Fibroblast of lung (primary cell): ENCODE measurements at regions not wholly inside any gene's neighbourhood (a gene's known extent, or its start where the extent isn't known, plus 50 kb on each side); places are given as distances from the start of the nearest gene placed in this dataset.

Experiments used
- DNase-seq, 2 donors: peaks; one replicate each; pipeline versions ENCODE4 v3.0.0 to v3.0.0-alpha.2; 2010; ENCODE audit warnings: low read depth in 2 of 2
- H2AFZ ChIP-seq: 2 replicates; pipeline ENCODE4 v1.5.1; 2012; ENCODE audit warnings: low read length, control low read depth, inconsistent platforms
- H3K27ac ChIP-seq: 2 replicates; pipeline ENCODE4 v1.5.1; 2011; ENCODE audit warnings: low read length, control low read depth; ENCODE audit not compliant: insufficient read depth
- H3K27me3 ChIP-seq: 2 replicates; pipeline ENCODE4 v1.5.1; 2011; ENCODE audit warnings: mild to moderate bottlenecking, low read length; ENCODE audit not compliant: control insufficient read depth, insufficient read depth
- H3K36me3 ChIP-seq: 2 replicates; pipeline ENCODE4 v1.5.1; 2011; ENCODE audit warnings: low read length; ENCODE audit not compliant: control insufficient read depth, insufficient read depth
- H3K4me1 ChIP-seq: 2 replicates; pipeline ENCODE4 v1.5.1; 2011; ENCODE audit warnings: low read length; ENCODE audit not compliant: control insufficient read depth, insufficient read depth; ENCODE audit errors: extremely low read depth
- H3K4me2 ChIP-seq: 2 replicates; pipeline ENCODE4 v1.5.1; 2011; ENCODE audit warnings: low read length, control low read depth; ENCODE audit not compliant: insufficient read depth; ENCODE audit errors: extremely low read depth
- H3K4me3 ChIP-seq, 4 experiments: fragments of 200-600 bp in 1 of 4; sonication (generic) in 1 of 4; replicated peaks in 1 of 4; 2 replicates each; pipeline ENCODE4 v1.5.1; 2011 to 2016; ENCODE audit warnings: low read length in 4 of 4, low read depth in 3 of 4, mild to moderate bottlenecking in 3 of 4, control low read depth in 2 of 4, inconsistent platforms in 1 of 4, mixed read lengths in 1 of 4; ENCODE audit not compliant: insufficient read depth in 1 of 4; ENCODE audit errors: control extremely low read depth in 1 of 4
- H3K79me2 ChIP-seq: 2 replicates; pipeline ENCODE4 v1.5.1; 2012; ENCODE audit warnings: mild to moderate bottlenecking, low read length, inconsistent platforms; ENCODE audit not compliant: control insufficient read depth, insufficient read depth
- H3K9ac ChIP-seq: 2 replicates; pipeline ENCODE4 v1.5.1; 2011; ENCODE audit warnings: mild to moderate bottlenecking, low read length, control low read depth; ENCODE audit not compliant: insufficient read depth
- H3K9me3 ChIP-seq: 2 replicates; pipeline ENCODE4 v1.5.1; 2012; ENCODE audit warnings: low read depth, low read length; ENCODE audit not compliant: control insufficient read depth, insufficient read depth
- H4K20me1 ChIP-seq: 2 replicates; pipeline ENCODE4 v1.5.1; 2011; ENCODE audit warnings: low read length; ENCODE audit not compliant: control insufficient read depth, insufficient read depth; ENCODE audit errors: extremely low read depth
- EZH2 ChIP-seq: IDR thresholded peaks from 2 replicates; pipeline ENCODE4 v1.5.1; 2012; ENCODE audit warnings: low read length, control low read depth, mild to moderate bottlenecking; ENCODE audit errors: missing control alignments
- TF ChIP-seq, protein P1 (sequence below), 2 donors: IDR thresholded peaks in 1 of 2; conservative IDR thresholded peaks in 1 of 2; 1 replicate in 1 of 2; 2 replicates in 1 of 2; pipeline ENCODE4 v1.5.1; 2011 to 2012; ENCODE audit warnings: low read length in 2 of 2, control low read depth in 1 of 2, inconsistent platforms in 1 of 2, low read depth in 1 of 2, mild to moderate bottlenecking in 1 of 2

DNA sequence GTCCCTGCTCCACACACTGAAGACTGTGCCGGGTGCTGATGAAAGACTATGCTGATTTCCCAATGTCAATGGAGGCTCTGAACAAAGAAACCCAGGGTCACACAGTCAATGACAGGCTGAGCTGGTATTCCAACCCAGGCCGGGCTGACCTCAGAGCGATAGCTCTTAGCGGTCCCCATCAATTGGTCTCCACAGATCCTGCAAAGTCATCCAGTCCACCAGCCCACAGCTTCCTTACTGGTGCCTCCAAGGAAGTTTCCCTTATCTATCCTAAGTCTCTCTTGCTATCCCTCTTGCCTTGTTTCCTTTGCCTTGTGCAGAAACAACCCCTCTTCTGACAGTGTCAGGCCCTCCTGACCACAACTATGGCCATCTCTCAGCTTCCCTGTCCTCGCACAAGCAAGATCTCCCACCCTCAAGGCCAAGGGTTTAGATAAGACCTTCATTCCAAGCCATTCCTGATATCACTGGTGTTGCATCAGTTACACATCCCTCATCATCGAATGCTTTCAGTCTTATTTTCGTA, 52.7 kb upstream of the KSR1 start:
- Histone ChIP-seq H3K27me3 (peaks cover 5% of the 10 kb centered on the region), H3K79me2 (no peaks in the 10 kb centered on the region), H3K27ac (no peak overlapping the region), H3K36me3 (no peaks in the 10 kb centered on the region), H3K9me3 (no peaks in the 10 kb centered on the region), H3K4me1 (peaks cover under 1% of the 10 kb centered on the region), H3K9ac (no peak overlapping the region), H4K20me1 (no peaks in the 10 kb centered on the region), H2AFZ (no peak overlapping the region), H3K4me2 (no peak overlapping the region), H3K4me3 (no peak overlapping the region)
- no peak for TF ChIP-seq EZH2
- TF ChIP-seq, protein P1, sequence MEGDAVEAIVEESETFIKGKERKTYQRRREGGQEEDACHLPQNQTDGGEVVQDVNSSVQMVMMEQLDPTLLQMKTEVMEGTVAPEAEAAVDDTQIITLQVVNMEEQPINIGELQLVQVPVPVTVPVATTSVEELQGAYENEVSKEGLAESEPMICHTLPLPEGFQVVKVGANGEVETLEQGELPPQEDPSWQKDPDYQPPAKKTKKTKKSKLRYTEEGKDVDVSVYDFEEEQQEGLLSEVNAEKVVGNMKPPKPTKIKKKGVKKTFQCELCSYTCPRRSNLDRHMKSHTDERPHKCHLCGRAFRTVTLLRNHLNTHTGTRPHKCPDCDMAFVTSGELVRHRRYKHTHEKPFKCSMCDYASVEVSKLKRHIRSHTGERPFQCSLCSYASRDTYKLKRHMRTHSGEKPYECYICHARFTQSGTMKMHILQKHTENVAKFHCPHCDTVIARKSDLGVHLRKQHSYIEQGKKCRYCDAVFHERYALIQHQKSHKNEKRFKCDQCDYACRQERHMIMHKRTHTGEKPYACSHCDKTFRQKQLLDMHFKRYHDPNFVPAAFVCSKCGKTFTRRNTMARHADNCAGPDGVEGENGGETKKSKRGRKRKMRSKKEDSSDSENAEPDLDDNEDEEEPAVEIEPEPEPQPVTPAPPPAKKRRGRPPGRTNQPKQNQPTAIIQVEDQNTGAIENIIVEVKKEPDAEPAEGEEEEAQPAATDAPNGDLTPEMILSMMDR (conservative IDR thresholded peaks at IDR 0.05 in 1 of 2, IDR thresholded peaks at IDR 0.05 in 1 of 2; ENCODE audit: low read depth in 1 of 2, low read length in 2 of 2) = no peak
- DNase-seq = no peak

DNA sequence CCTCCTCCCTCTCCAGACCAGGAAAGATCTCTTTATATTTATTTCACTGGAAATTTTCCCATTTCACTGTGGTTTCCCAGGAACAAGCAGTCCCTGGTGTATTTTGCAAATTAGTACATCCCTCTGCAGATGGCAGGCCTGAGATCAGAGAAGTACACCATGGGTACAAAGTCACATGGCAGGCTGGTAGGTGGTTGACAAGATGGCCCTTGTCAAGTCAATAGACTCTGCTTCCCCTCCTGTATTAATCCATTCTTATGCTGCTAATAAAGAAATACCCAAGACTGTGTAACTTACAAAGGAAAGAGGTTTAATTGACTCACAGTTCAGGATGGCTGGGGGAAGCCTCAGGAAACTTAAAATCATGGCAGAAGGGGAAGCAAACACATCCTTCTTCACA, 51.6 kb upstream of the KSR1 start:
- peaks cover 5% of the 10 kb centered on the region for H3K4me1 ChIP-seq
- H2AFZ ChIP-seq = no peak overlapping the region
- H3K27ac ChIP-seq = no peak overlapping the region
- H3K36me3 ChIP-seq = no peaks in the 10 kb centered on the region
- H3K9me3 ChIP-seq = no peaks in the 10 kb centered on the region
- no peaks in the 10 kb centered on the region for H4K20me1 ChIP-seq
- TF ChIP-seq, protein P1 (conservative IDR thresholded peaks at IDR 0.05 in 1 of 2, IDR thresholded peaks at IDR 0.05 in 1 of 2; ENCODE audit: low read depth in 1 of 2, low read length in 2 of 2) = no peak
- no peak for TF ChIP-seq EZH2
- H3K4me3 ChIP-seq = no peak overlapping the region
- H3K4me2 ChIP-seq = no peak overlapping the region
- H3K79me2 ChIP-seq = no peaks in the 10 kb centered on the region
- no peak overlapping the region for H3K9ac ChIP-seq
- H3K27me3 ChIP-seq = peaks cover 5% of the 10 kb centered on the region
- DNase-seq = peak in 1 of 2 donors; percentile 12
